ENCODE measurements at regions not wholly inside any gene's neighbourhood (a gene's known extent, or its start where the extent isn't known, plus 50 kb on each side); places are given as distances from the start of the nearest gene placed in this dataset.

DNA sequence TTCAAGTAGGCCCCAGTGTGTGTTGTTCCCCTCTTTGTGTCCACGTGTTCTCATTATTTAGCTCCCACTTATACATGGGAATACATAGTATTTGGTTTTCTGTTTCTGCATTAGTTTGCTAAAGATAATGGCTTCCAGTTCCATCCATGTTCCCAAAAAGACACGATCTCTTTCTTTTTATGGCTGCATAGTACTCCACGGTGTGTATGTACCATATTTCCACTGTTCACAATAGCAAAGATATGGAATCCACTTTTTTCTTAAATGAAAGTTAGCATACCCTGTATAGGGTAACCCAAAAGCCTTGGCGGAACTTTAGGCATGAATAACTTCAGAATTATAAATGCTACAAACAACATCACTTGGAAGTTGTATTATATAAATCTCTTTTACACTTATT, 83.4 kb upstream of the NDUFV2 start:
- no peak overlapping the region for H3K18ac ChIP-seq (ENCODE audit: extremely low read depth, low read length)
- no peak overlapping the region for H3K56ac ChIP-seq (replicated peaks; ENCODE audit: insufficient read length, low read depth, low read length)
- DNase-seq (ENCODE audit: low read depth in 1 of 2, low spot score in 2 of 2) (no peak), FAIRE-seq (no peak)
- no peaks in the 10 kb centered on the region for H3K23me2 ChIP-seq (ENCODE audit: low read depth, low read length)
- no peak overlapping the region for H3K4me3 ChIP-seq (ENCODE audit: extremely low read depth in 1 of 4, insufficient read depth in 2 of 4, low read depth in 3 of 4, low read length in 4 of 4)
- no peak overlapping the region for H3K14ac ChIP-seq (ENCODE audit: insufficient read length)
- H3K27ac ChIP-seq (ENCODE audit: low read depth, low read length) = no peak overlapping the region
- no peak overlapping the region for H4K5ac ChIP-seq (ENCODE audit: insufficient read length, low read depth, low read length)
- no peaks in the 10 kb centered on the region for H3K36me3 ChIP-seq (ENCODE audit: control insufficient read depth in 2 of 4, insufficient read depth in 4 of 4, low read length in 3 of 4)
- ChIA-PET CTCF (ENCODE audit: partially characterized antibody) (no interaction called here), POLR2A (ENCODE audit: partially characterized antibody) (interaction anchor here (1.5 kb wide), 1 partner anchor 14 kb away, joined by 3 read pairs; no protein-coding TSS in a partner anchor)
- no peaks in the 10 kb centered on the region for H4K20me1 ChIP-seq (replicated peaks in 1 of 2; ENCODE audit: control insufficient read depth in 1 of 2, insufficient read depth in 2 of 2, low read length in 2 of 2)
- H3K4ac ChIP-seq (replicated peaks; ENCODE audit: insufficient read length, low read depth, low read length) = no peak overlapping the region
- H3K9me3 ChIP-seq (ENCODE audit: insufficient read depth in 2 of 2, low read depth in 1 of 2, low read length in 1 of 2) = no peaks in the 10 kb centered on the region
- H4K91ac ChIP-seq (replicated peaks; ENCODE audit: insufficient read length, low read length) = no peak overlapping the region
- peaks cover 3 to 16% (median 11%) of the 10 kb centered on the region in 4 experiments for H3K4me1 ChIP-seq (replicated peaks in 1 of 4; ENCODE audit: control insufficient read depth in 3 of 4, insufficient read depth in 4 of 4, low read length in 3 of 4)
- WGBS, 2 experiments (ENCODE audit: extremely low coverage in 1 of 2, insufficient coverage in 1 of 2, insufficient read length in 1 of 2, insufficient replicate concordance in 2 of 2, low coverage in 1 of 2, low lambda C conversion rate in 2 of 2, missing lambda C conversion rate in 1 of 2) = 95% methylated on average over 4 of the region's 4 CpGs; no CpG with 5 or more reads in 1 of the 2 experiments
- H2BK5ac ChIP-seq (ENCODE audit: low read depth, low read length) = no peak overlapping the region
- no peak overlapping the region for H2BK15ac ChIP-seq (ENCODE audit: low read length)
- H3K23ac ChIP-seq (ENCODE audit: insufficient read length) = no peak overlapping the region
- H3K79me1 ChIP-seq (ENCODE audit: low read depth, low read length) = no peaks in the 10 kb centered on the region
- no peaks in the 10 kb centered on the region for H3K79me2 ChIP-seq (ENCODE audit: control insufficient read depth in 1 of 2, insufficient read depth in 2 of 2, low read length in 2 of 2)
- H3K27me3 ChIP-seq (replicated peaks in 1 of 4; ENCODE audit: control insufficient read depth in 3 of 4, extremely low read depth in 1 of 4, insufficient read depth in 3 of 4, low read length in 3 of 4) = no peaks in the 10 kb centered on the region; a peak in 2 of 7 replicates
- H2AK5ac ChIP-seq (ENCODE audit: low read depth, low read length) = no peak overlapping the region
- TF ChIP-seq SP4 (IDR thresholded peaks at IDR 0.05; ENCODE audit: low read length) (no peak), ZNF274 (IDR thresholded peaks at IDR 0.05; ENCODE audit: borderline replicate concordance, extremely low read depth, low read length) (no peak), SIX5 (IDR thresholded peaks at IDR 0.05; ENCODE audit: low read depth, low read length) (no peak), KDM1A (IDR thresholded peaks at IDR 0.05; ENCODE audit: borderline replicate concordance, low read length) (no peak), BCL11A (IDR thresholded peaks at IDR 0.05; ENCODE audit: low read depth in 2 of 2, low read length in 2 of 2) (no peak), RXRA (IDR thresholded peaks at IDR 0.05; ENCODE audit: insufficient read depth, low read depth, low read length) (no peak), NRF1 (IDR thresholded peaks at IDR 0.05; ENCODE audit: low read depth, low read length) (no peak), CBX5 (IDR thresholded peaks at IDR 0.05; ENCODE audit: low read depth, low read length) (no peak), CREB1 (IDR thresholded peaks at IDR 0.05) (no peak), GTF2F1 (IDR thresholded peaks at IDR 0.05; ENCODE audit: borderline replicate concordance, low read depth, low read length) (no peak)
- no peak overlapping the region for H2BK12ac ChIP-seq (ENCODE audit: low read depth, low read length)
- H4K8ac ChIP-seq (ENCODE audit: extremely low read depth, insufficient read depth, low read length) = no peak overlapping the region
- no peak overlapping the region for H3K4me2 ChIP-seq (ENCODE audit: insufficient read depth in 1 of 2, low read depth in 2 of 2, low read length in 2 of 2)
- H2BK20ac ChIP-seq (ENCODE audit: low read length) = no peak overlapping the region
- no peak overlapping the region for H2AFZ ChIP-seq (ENCODE audit: low read length)
- no peak overlapping the region for H2BK120ac ChIP-seq (replicated peaks; ENCODE audit: low read depth, low read length)
- H3K9ac ChIP-seq (replicated peaks in 1 of 4; ENCODE audit: extremely low read depth in 1 of 4, low read depth in 3 of 4, low read length in 3 of 4) = no peak overlapping the region

Data from H1 (cell line).